Testis (tissue), 2 donors: ENCODE measurements at regions not wholly inside any gene's neighbourhood (a gene's known extent, or its start where the extent isn't known, plus 50 kb on each side); places are given as distances from the start of the nearest gene placed in this dataset.

Experiments used
- DNase-seq: peaks from one replicate; pipeline ENCODE4 v3.0.0-alpha.2; 2019
- H3K27ac ChIP-seq, 2 donors: fragments of 200-600 bp; sonication (generic); one replicate each; pipeline ENCODE4 v1.5.1; 2019
- H3K27me3 ChIP-seq: fragments of 200-600 bp; sonication (generic); one replicate; pipeline ENCODE4 v1.5.1; 2019
- H3K36me3 ChIP-seq: fragments of 200-600 bp; sonication (generic); one replicate; pipeline ENCODE4 v1.5.1; 2017; ENCODE audit warnings: low read depth; ENCODE audit errors: missing control alignments
- H3K4me1 ChIP-seq: fragments of 200-600 bp; sonication (generic); one replicate; pipeline ENCODE4 v1.5.1; 2019
- H3K4me3 ChIP-seq, 2 donors: fragments of 200-600 bp; sonication (generic); one replicate each; pipeline ENCODE4 v1.5.1; 2017 to 2019
- H3K9me3 ChIP-seq: fragments of 200-600 bp; sonication (generic); one replicate; pipeline ENCODE4 v1.5.1; 2017
- POLR2A ChIP-seq: fragments of 450-650 bp; IDR thresholded peaks from one replicate; pipeline ENCODE4 v1.6.1; 2017; ENCODE audit warnings: antibody characterized with exemption, mild to moderate bottlenecking, moderate library complexity
- WGBS, 2 donors: methylation state at CpG; one replicate each; pipeline ENCODE4 v1.1.5; 2018; 5-methylcytosine and 5-hydroxymethylcytosine counted together
- intact Hi-C: fragments of 100-400 bp; cut with DNase I; formaldehyde crosslinking; loops from one replicate; pipeline ENCODE4 v1.15.1; 2023; ENCODE audit warnings: low total_unique reads
- TF ChIP-seq, protein P1 (sequence below), 3 experiments: fragments of 450-650 bp in 2 of 3; fragments of 200-600 bp in 1 of 3; sonication (generic) in 1 of 3; IDR thresholded peaks; one replicate each; pipeline ENCODE4 v1.5.1; 2016 to 2019; ENCODE audit warnings: antibody characterized with exemption in 3 of 3, mild to moderate bottlenecking in 2 of 3, moderate library complexity in 1 of 3

DNA sequence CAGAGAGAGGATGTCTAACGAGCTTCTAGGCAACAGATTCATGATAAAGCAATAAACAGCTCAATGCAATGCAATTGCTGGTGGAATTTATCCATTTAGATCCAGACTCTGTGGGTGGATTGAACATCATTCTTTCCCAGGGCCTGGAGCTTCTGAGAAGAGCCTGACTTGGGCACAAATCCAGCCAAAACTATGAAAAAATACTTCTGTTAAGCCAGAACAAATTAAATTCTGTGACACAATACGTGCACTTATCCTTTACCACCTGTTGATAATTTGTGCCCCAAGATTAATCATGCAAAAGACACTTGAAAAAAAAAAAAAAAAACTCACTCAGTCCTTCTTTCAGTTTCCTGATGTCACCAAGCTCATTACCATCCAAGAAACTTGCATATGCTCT, 446.0 kb upstream of the DCN start:
- DNase-seq: no peak
- 52 to 54% methylated on average over 2 of the region's 2 CpGs for WGBS, 2 donors
- intact Hi-C loops: no loop called here
- no peaks in the 10 kb centered on the region for H3K4me1 ChIP-seq
- TF ChIP-seq, protein P1, sequence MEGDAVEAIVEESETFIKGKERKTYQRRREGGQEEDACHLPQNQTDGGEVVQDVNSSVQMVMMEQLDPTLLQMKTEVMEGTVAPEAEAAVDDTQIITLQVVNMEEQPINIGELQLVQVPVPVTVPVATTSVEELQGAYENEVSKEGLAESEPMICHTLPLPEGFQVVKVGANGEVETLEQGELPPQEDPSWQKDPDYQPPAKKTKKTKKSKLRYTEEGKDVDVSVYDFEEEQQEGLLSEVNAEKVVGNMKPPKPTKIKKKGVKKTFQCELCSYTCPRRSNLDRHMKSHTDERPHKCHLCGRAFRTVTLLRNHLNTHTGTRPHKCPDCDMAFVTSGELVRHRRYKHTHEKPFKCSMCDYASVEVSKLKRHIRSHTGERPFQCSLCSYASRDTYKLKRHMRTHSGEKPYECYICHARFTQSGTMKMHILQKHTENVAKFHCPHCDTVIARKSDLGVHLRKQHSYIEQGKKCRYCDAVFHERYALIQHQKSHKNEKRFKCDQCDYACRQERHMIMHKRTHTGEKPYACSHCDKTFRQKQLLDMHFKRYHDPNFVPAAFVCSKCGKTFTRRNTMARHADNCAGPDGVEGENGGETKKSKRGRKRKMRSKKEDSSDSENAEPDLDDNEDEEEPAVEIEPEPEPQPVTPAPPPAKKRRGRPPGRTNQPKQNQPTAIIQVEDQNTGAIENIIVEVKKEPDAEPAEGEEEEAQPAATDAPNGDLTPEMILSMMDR (IDR thresholded peaks at IDR 0.05): no peak
- TF ChIP-seq POLR2A: no peak
- H3K27me3 ChIP-seq: no peaks in the 10 kb centered on the region
- H3K27ac ChIP-seq: no peak overlapping the region
- H3K36me3 ChIP-seq: no peaks in the 10 kb centered on the region
- no peak overlapping the region for H3K4me3 ChIP-seq
- H3K9me3 ChIP-seq: no peaks in the 10 kb centered on the region

DNA sequence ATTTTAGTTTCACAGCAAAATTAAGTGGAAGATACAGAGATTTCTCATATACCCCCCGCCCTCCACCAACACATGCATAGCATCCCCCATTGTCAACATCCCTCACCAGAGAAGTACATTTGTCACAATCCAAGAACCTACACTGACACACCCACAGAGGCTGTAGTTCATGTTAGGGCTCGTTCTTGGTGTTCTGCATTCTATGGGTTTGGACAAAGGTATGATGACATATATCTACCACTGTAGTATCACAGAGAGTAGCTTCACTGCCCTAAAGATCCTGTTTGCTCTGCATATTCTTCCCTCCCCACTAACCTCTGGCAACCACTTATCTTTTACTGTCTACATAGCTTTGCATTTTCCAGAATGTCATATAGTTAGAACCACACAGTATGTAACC, 444.6 kb upstream of the DCN start:
- Histone ChIP-seq H3K4me3 (no peak overlapping the region), H3K9me3 (no peaks in the 10 kb centered on the region), H3K4me1 (no peaks in the 10 kb centered on the region), H3K36me3 (no peaks in the 10 kb centered on the region), H3K27me3 (no peaks in the 10 kb centered on the region), H3K27ac (no peak overlapping the region)
- intact Hi-C loops: no loop called here
- TF ChIP-seq POLR2A: no peak
- TF ChIP-seq, protein P1 (IDR thresholded peaks at IDR 0.05): no peak
- no peak for DNase-seq
- 90 to 93% methylated on average over 2 of the region's 2 CpGs for WGBS, 2 donors

DNA sequence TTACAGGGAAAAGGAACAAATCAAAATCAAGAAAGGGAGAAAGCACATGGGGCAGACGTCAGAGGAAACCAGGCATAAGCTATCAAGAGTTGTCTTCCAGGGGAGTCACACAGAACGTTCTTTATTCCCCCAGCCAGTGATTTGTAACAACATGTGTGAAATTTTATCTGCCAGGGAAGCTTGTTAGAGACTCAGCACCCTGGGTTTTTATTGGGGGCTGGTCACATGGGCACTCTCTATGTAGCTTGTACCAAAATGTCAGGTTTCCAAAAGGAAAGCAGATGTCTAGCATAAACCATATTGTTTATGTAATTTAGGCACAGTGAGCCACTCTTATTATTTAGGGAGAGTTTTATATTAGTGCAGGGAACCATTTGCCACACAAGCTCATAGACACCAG, 440.4 kb upstream of the DCN start:
- Histone ChIP-seq H3K27me3 (no peaks in the 10 kb centered on the region), H3K36me3 (no peaks in the 10 kb centered on the region), H3K27ac (no peak overlapping the region), H3K4me1 (no peaks in the 10 kb centered on the region), H3K9me3 (no peaks in the 10 kb centered on the region), H3K4me3 (no peak overlapping the region)
- TF ChIP-seq, protein P1 (IDR thresholded peaks at IDR 0.05): no peak
- TF ChIP-seq POLR2A: no peak
- DNase-seq: no peak
- 56 to 73% methylated on average over 2 of the region's 2 CpGs for WGBS, 2 donors
- intact Hi-C loops: no loop called here

DNA sequence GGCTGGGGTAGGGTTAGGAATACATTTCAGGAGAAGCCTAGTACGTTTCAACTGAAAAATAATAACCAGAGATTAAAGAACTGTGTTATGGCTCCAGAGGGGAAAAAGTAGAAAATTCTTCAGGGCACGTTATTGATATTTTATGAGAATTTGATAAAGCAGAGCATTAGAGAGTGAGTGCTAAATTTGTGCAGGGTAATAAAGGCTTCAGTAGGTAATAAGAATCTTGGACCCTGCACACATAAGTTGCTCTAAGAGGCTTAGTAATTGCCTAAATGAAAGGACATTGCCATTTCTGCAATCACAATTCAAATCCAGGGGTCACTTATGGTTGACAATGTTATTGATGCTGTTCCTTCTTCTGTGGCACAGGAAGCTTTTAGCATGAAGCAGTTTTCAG, 439.4 kb upstream of the DCN start:
- 81% methylated on average over 2 of the region's 2 CpGs for WGBS, 2 donors
- Histone ChIP-seq H3K4me1 (no peaks in the 10 kb centered on the region), H3K4me3 (no peak overlapping the region), H3K9me3 (no peaks in the 10 kb centered on the region), H3K27me3 (no peaks in the 10 kb centered on the region), H3K36me3 (no peaks in the 10 kb centered on the region), H3K27ac (no peak overlapping the region)
- TF ChIP-seq, protein P1 (IDR thresholded peaks at IDR 0.05): no peak
- TF ChIP-seq POLR2A: no peak
- intact Hi-C loops: no loop called here
- DNase-seq: no peak

DNA sequence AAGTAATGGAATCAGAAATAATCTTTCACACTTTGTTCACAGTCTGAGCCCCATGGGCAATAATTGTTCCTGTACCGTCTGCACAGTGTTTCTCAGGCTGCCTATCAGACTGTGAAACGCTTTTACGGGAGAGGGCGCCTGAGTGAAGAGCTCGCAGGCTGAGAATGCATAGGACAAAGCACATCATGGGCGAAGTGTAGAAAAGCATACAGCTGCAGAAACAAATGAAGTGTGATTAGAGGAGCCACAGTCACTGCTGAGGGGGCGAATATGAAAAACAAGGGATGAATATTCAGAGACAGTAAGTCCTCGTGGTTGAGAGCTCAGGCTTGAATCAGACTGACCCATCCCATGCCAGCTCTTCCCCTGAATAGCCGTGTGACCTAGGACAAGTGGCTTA, 438.4 kb upstream of the DCN start:
- Histone ChIP-seq H3K4me3 (no peak overlapping the region), H3K27me3 (no peaks in the 10 kb centered on the region), H3K9me3 (no peaks in the 10 kb centered on the region), H3K27ac (no peak overlapping the region), H3K4me1 (no peaks in the 10 kb centered on the region), H3K36me3 (no peaks in the 10 kb centered on the region)
- DNase-seq: no peak
- TF ChIP-seq POLR2A: no peak
- TF ChIP-seq, protein P1 (IDR thresholded peaks at IDR 0.05): no peak
- WGBS, 2 donors: 59 to 70% methylated on average over 9 of the region's 9 CpGs
- intact Hi-C loops: no loop called here
